IMR-90 (cell line): ENCODE measurements at regions not wholly inside any gene's neighbourhood (a gene's known extent, or its start where the extent isn't known, plus 50 kb on each side); places are given as distances from the start of the nearest gene placed in this dataset.

ENCODE experiments used
- ATAC-seq: fragments of 200-7000 bp; cut with Tn5 transposase; 2 replicates; pipeline ENCODE4 v1.9.1; 2020; ENCODE audit warnings: low read depth, mild to moderate bottlenecking, moderate library complexity
- BruUV-seq: library from RNA; stranded (reverse); fragments of 400-500 nt; replicated peaks from 2 replicates; lab custom pipeline; 2021; lab: Mats Ljungman, UMichigan
- CTCF ChIA-PET: fragments of 300-600 bp; formaldehyde crosslinking; extraction: SDS; loops from one replicate; lab custom pipeline; 2021; ENCODE audit warnings: antibody characterized with exemption; lab: Yijun Ruan, JAX
- POLR2A ChIA-PET: fragments of 300-600 bp; sonication (Branson Sonifier 250); formaldehyde crosslinking; loops from one replicate; lab custom pipeline; 2022; ENCODE audit warnings: antibody characterized with exemption; ENCODE audit not compliant: unreplicated experiment; lab: Charles Lee
- DNase-seq: peaks from one replicate; pipeline ENCODE4 v3.0.0; 2013
- H2AFZ ChIP-seq: replicated peaks from 2 replicates; pipeline ENCODE3; 2013; ENCODE audit warnings: low read length, mild to moderate bottlenecking; ENCODE audit not compliant: poor library complexity
- H2AK5ac ChIP-seq: 2 replicates; pipeline ENCODE4 v1.6.1; 2013; ENCODE audit warnings: low read depth, low read length, inconsistent platforms
- H2AK9ac ChIP-seq: replicated peaks from 2 replicates; pipeline ENCODE3; 2013; ENCODE audit warnings: mild to moderate bottlenecking, low read depth, low read length, moderate library complexity; ENCODE audit not compliant: poor library complexity
- H2BK120ac ChIP-seq: 2 replicates; pipeline ENCODE4 v1.6.1; 2013; ENCODE audit warnings: low read depth, low read length, inconsistent platforms
- H2BK15ac ChIP-seq: 3 replicates; pipeline ENCODE4 v1.6.1; 2013; ENCODE audit warnings: low read depth, low read length, inconsistent platforms
- H2BK20ac ChIP-seq: 2 replicates; pipeline ENCODE4 v1.6.1; 2013; ENCODE audit warnings: low read depth, mild to moderate bottlenecking, inconsistent platforms, low read length, moderate library complexity
- H2BK5ac ChIP-seq: 2 replicates; pipeline ENCODE4 v1.6.1; 2013; ENCODE audit warnings: mild to moderate bottlenecking, low read depth, low read length, inconsistent platforms; ENCODE audit not compliant: poor library complexity, severe bottlenecking
- H3K14ac ChIP-seq: replicated peaks from 2 replicates; pipeline ENCODE4 v1.6.1; 2013; ENCODE audit warnings: low read depth, low read length, inconsistent platforms
- H3K18ac ChIP-seq: 2 replicates; pipeline ENCODE4 v1.6.1; 2013; ENCODE audit warnings: low read depth, low read length, control low read depth
- H3K23ac ChIP-seq: 2 replicates; pipeline ENCODE4 v1.6.1; 2013; ENCODE audit warnings: low read depth, low read length, inconsistent platforms
- H3K27ac ChIP-seq: 2 replicates; pipeline ENCODE4 v1.5.1; 2013; ENCODE audit warnings: mild to moderate bottlenecking, control low read depth, low read length; ENCODE audit not compliant: insufficient read depth
- H3K27me3 ChIP-seq: 2 replicates; pipeline ENCODE4 v1.6.1; 2013; ENCODE audit warnings: low read length; ENCODE audit not compliant: control insufficient read depth, insufficient read depth
- H3K36me3 ChIP-seq: 2 replicates; pipeline ENCODE4 v1.6.1; 2013; ENCODE audit warnings: low read length, mixed read lengths; ENCODE audit not compliant: control insufficient read depth, insufficient read depth
- H3K4ac ChIP-seq: 2 replicates; pipeline ENCODE4 v1.6.1; 2013; ENCODE audit warnings: low read depth, low read length, inconsistent platforms
- H3K4me1 ChIP-seq: 2 replicates; pipeline ENCODE4 v1.6.1; 2013; ENCODE audit warnings: low read length, mixed read lengths; ENCODE audit not compliant: control insufficient read depth, insufficient read depth
- H3K4me2 ChIP-seq: 2 replicates; pipeline ENCODE4 v1.6.1; 2013; ENCODE audit warnings: low read depth, mild to moderate bottlenecking, control low read depth, low read length, moderate library complexity
- H3K4me3 ChIP-seq: 2 replicates; pipeline ENCODE4 v1.5.1; 2013; ENCODE audit warnings: low read depth, mild to moderate bottlenecking, control low read depth, low read length, moderate library complexity; ENCODE audit not compliant: insufficient read depth
- H3K56ac ChIP-seq: 2 replicates; pipeline ENCODE4 v1.6.1; 2013; ENCODE audit warnings: low read length, inconsistent platforms; ENCODE audit not compliant: insufficient read depth; ENCODE audit errors: extremely low read depth
- H3K79me1 ChIP-seq, 2 experiments: 2 replicates each; pipeline ENCODE4 v1.6.1; 2013; ENCODE audit warnings: low read length in 2 of 2, inconsistent platforms in 1 of 2, low read depth in 1 of 2
- H3K9ac ChIP-seq: 2 replicates; pipeline ENCODE4 v1.6.1; 2013; ENCODE audit warnings: low read depth, low read length, control low read depth
- H3K9me1 ChIP-seq: 2 replicates; pipeline ENCODE4 v1.6.1; 2013; ENCODE audit warnings: low read length, inconsistent platforms; ENCODE audit not compliant: insufficient read depth
- H3K9me3 ChIP-seq: 2 replicates; pipeline ENCODE4 v1.6.1; 2013; ENCODE audit warnings: low read length; ENCODE audit not compliant: control insufficient read depth, insufficient read depth
- H4K20me1 ChIP-seq: 2 replicates; pipeline ENCODE4 v1.6.1; 2013; ENCODE audit warnings: low read length, inconsistent platforms; ENCODE audit not compliant: insufficient read depth
- H4K5ac ChIP-seq: 2 replicates; pipeline ENCODE4 v1.6.1; 2013; ENCODE audit warnings: mild to moderate bottlenecking, low read depth, low read length, control low read depth
- H4K8ac ChIP-seq, 2 experiments: 2 replicates each; pipeline ENCODE4 v1.6.1; 2013; ENCODE audit warnings: low read depth in 2 of 2, low read length in 2 of 2, control low read depth in 1 of 2, inconsistent platforms in 1 of 2
- H4K91ac ChIP-seq: 2 replicates; pipeline ENCODE4 v1.6.1; 2013; ENCODE audit warnings: low read depth, low read length, inconsistent platforms; ENCODE audit not compliant: insufficient read depth
- BHLHE40 ChIP-seq: fragments of 150-350 bp; IDR thresholded peaks from 2 replicates; pipeline ENCODE4 v1.6.1; 2016; ENCODE audit warnings: mild to moderate bottlenecking, low read depth, low read length
- CEBPB ChIP-seq: IDR thresholded peaks from 2 replicates; pipeline ENCODE4 v1.6.1; 2012; ENCODE audit warnings: low read depth, low read length, improper control_type of control experiment
- CHD1 ChIP-seq: IDR thresholded peaks from 2 replicates; pipeline ENCODE4 v1.6.1; 2012; ENCODE audit warnings: low read depth, low read length, improper control_type of control experiment
- FOS ChIP-seq: fragments of 150-350 bp; IDR thresholded peaks from 2 replicates; pipeline ENCODE4 v1.6.1; 2016; ENCODE audit warnings: low read depth, low read length
- MAFK ChIP-seq: IDR thresholded peaks from 2 replicates; pipeline ENCODE4 v1.6.1; 2012; ENCODE audit warnings: low read depth, low read length, improper control_type of control experiment
- MAZ ChIP-seq: IDR thresholded peaks from 2 replicates; pipeline ENCODE4 v1.6.1; 2012; ENCODE audit warnings: low read depth, mild to moderate bottlenecking, low read length, improper control_type of control experiment, moderate library complexity, borderline replicate concordance
- NFE2L2 ChIP-seq: fragments of 150-350 bp; IDR thresholded peaks from 2 replicates; pipeline ENCODE4 v1.6.1; 2016; ENCODE audit warnings: low read depth, mild to moderate bottlenecking, low read length
- POLR2A ChIP-seq: IDR thresholded peaks from 2 replicates; pipeline ENCODE4 v1.6.1; 2012; ENCODE audit warnings: mild to moderate bottlenecking, low read depth, low read length
- RAD21 ChIP-seq: IDR thresholded peaks from 2 replicates; pipeline ENCODE4 v1.6.1; 2012; ENCODE audit warnings: low read length, improper control_type of control experiment
- RCOR1 ChIP-seq: IDR thresholded peaks from 2 replicates; pipeline ENCODE4 v1.6.1; 2012; ENCODE audit warnings: mild to moderate bottlenecking, low read length, improper control_type of control experiment; ENCODE audit not compliant: insufficient replicate concordance
- RFX5 ChIP-seq: IDR thresholded peaks from 2 replicates; pipeline ENCODE4 v1.8.0; 2012; ENCODE audit warnings: low read depth, mild to moderate bottlenecking, low read length, moderate library complexity
- SMC3 ChIP-seq: fragments of 150-350 bp; IDR thresholded peaks from 2 replicates; pipeline ENCODE4 v1.6.1; 2016; ENCODE audit warnings: low read depth, mild to moderate bottlenecking, antibody characterized with exemption, low read length, moderate library complexity
- WGBS, 2 experiments: methylation state at CpG; one replicate each; pipeline versions ENCODE4 v1.1.5 to v1.1.7; 2013; ENCODE audit warnings: missing lambda C conversion rate in 2 of 2; ENCODE audit not compliant: insufficient read length in 1 of 2; ENCODE audit errors: extremely low coverage in 2 of 2; 5-methylcytosine and 5-hydroxymethylcytosine counted together
- dilution Hi-C: fragments of 300-500 bp; cut with HindIII; formaldehyde crosslinking; loops from one replicate; pipeline ENCODE4 v1.14.3; 2018; ENCODE audit warnings: low sequenced_read_pairs; ENCODE audit not compliant: unreplicated experiment
- in situ Hi-C: fragments of 300-500 bp; cut with MboI; formaldehyde crosslinking; loops from 3 replicates; pipeline ENCODE4 v1.14.3; 2019; ENCODE audit warnings: low sequenced_read_pairs, inconsistent platforms, mixed read lengths
- intact Hi-C: fragments of 100-400 bp; cut with micrococcal nuclease; formaldehyde crosslinking; loops from 2 replicates; pipeline ENCODE4 v1.10.0; 2022
- TF ChIP-seq, protein P1 (sequence below): fragments of 150-350 bp; IDR thresholded peaks from 2 replicates; pipeline ENCODE4 v1.6.1; 2016; ENCODE audit warnings: low read depth, mild to moderate bottlenecking, low read length, moderate library complexity, borderline replicate concordance
- TF ChIP-seq, protein P2 (sequence below): fragments of 150-350 bp; IDR thresholded peaks from 2 replicates; pipeline ENCODE4 v1.6.1; 2017; ENCODE audit warnings: mild to moderate bottlenecking, antibody characterized with exemption, low read length, low read depth

DNA sequence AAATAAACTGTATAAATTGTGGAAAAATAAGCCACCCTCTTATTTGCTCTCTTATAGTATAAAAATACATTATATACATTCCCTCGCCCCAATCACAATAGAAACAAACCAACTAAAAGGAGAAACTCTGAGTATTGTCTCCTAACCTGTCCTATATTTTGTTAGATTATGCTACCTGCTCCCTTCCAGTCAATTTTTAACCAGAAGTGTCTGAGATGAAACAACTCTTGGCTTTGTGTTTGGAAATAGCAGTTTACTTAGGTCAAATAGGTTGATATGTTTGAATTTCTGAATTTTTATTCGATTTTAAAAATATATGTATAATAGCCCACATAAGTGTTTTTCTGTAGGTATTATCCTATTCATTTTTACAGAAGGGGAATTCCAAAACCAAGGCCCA lies 475.0 kb upstream of the ZNF462 start:
- ATAC-seq (no peak), DNase-seq (no peak)
- no peak overlapping the region for H2BK15ac ChIP-seq
- no peak overlapping the region for H3K4me2 ChIP-seq
- intact Hi-C loops (no loop called here), in situ Hi-C loops (no loop called here), dilution Hi-C loops (no loop called here)
- no peak overlapping the region for H2AK5ac ChIP-seq
- no peak overlapping the region for H3K4ac ChIP-seq
- no peak overlapping the region for H3K23ac ChIP-seq
- TF ChIP-seq POLR2A (no peak), MAFK (no peak), CEBPB (no peak), SMC3 (no peak), FOS (no peak), CHD1 (no peak), MAZ (no peak), NFE2L2 (no peak), RCOR1 (no peak), RAD21 (no peak), RFX5 (no peak), BHLHE40 (no peak)
- TF ChIP-seq, protein P1, sequence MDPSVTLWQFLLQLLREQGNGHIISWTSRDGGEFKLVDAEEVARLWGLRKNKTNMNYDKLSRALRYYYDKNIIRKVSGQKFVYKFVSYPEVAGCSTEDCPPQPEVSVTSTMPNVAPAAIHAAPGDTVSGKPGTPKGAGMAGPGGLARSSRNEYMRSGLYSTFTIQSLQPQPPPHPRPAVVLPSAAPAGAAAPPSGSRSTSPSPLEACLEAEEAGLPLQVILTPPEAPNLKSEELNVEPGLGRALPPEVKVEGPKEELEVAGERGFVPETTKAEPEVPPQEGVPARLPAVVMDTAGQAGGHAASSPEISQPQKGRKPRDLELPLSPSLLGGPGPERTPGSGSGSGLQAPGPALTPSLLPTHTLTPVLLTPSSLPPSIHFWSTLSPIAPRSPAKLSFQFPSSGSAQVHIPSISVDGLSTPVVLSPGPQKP, result no peak
- TF ChIP-seq, protein P2, sequence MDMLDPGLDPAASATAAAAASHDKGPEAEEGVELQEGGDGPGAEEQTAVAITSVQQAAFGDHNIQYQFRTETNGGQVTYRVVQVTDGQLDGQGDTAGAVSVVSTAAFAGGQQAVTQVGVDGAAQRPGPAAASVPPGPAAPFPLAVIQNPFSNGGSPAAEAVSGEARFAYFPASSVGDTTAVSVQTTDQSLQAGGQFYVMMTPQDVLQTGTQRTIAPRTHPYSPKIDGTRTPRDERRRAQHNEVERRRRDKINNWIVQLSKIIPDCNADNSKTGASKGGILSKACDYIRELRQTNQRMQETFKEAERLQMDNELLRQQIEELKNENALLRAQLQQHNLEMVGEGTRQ, result no peak
- no peaks in the 10 kb centered on the region for H3K36me3 ChIP-seq
- H3K27ac ChIP-seq, result no peak overlapping the region
- no peaks in the 10 kb centered on the region for H3K9me1 ChIP-seq
- H3K79me1 ChIP-seq, result no peaks in the 10 kb centered on the region
- no peak overlapping the region for H3K4me3 ChIP-seq
- no peak overlapping the region for H4K91ac ChIP-seq
- no peak overlapping the region for H2AK9ac ChIP-seq
- H3K56ac ChIP-seq, result no peak overlapping the region
- ChIA-PET POLR2A (no interaction called here), CTCF (no interaction called here)
- no peak overlapping the region for H2AFZ ChIP-seq
- H4K5ac ChIP-seq, result no peak overlapping the region
- H4K20me1 ChIP-seq, result no peaks in the 10 kb centered on the region
- no peaks in the 10 kb centered on the region for H3K27me3 ChIP-seq
- no CpG with 5 or more reads among the region's 2 CpGs for WGBS, 2 experiments
- H4K8ac ChIP-seq, result no peak overlapping the region
- no peak overlapping the region for H2BK20ac ChIP-seq
- peaks cover 4% of the 10 kb centered on the region for H3K9me3 ChIP-seq
- no peak overlapping the region for H3K18ac ChIP-seq
- no peak overlapping the region for H2BK5ac ChIP-seq
- no TSS peak for BruUV-seq
- H2BK120ac ChIP-seq, result no peak overlapping the region
- H3K4me1 ChIP-seq, result no peaks in the 10 kb centered on the region
- no peak overlapping the region for H3K9ac ChIP-seq
- no peak overlapping the region for H3K14ac ChIP-seq
